GF-D8 (cell line): ENCODE measurements at regions not wholly inside any gene's neighbourhood (a gene's known extent, or its start where the extent isn't known, plus 50 kb on each side); places are given as distances from the start of the nearest gene placed in this dataset.
"Not testable (repeated sequence)": the region's sequence is repeated elsewhere in the genome, so short reads cannot be mapped to it uniquely, and the experiment has no call there.

Source experiments
- DNase-seq: peaks from one replicate; lab custom pipeline; 2025; lab: John Stamatoyannopoulos, UW

DNA sequence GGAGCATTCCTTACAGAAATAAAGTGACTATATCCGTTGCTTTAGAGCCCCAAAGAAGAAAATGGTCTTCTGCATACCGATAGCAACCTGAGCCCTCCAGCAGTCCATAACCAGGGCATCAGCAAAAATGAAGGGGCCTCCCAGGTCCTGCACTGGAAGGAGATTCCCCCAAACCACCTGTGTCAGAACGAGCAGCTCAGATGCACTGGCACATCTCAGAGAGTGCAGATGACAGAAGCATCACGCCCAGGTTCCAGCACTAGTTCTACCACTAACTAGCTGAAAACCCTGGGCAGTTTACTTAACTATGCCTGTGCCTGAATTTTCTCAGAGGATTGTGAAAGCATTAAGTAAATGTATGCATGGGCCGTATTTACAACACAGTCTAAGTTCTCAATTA is 466.7 kb upstream of the MYT1L start:
- no peak for DNase-seq

DNA sequence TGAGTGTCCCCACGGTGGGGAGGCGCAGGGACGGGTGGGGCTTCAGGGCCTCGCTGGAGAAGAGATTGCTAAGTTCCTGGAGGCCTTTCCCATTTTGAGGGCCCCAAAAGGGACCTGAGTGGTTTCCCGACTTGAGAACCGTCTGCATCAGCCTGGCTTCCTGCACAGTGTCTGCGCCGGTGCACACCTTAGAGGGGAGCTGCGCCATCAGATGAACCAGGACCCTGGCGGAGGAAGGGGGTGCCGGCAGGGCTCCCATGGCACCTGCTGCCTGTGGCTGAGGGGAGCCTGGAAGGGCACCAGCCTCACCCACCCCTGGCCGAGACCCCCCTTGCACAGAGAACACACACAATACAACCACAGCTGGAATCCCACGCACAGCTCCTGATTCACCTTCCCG is 465.1 kb upstream of the MYT1L start:
- no peak for DNase-seq

DNA sequence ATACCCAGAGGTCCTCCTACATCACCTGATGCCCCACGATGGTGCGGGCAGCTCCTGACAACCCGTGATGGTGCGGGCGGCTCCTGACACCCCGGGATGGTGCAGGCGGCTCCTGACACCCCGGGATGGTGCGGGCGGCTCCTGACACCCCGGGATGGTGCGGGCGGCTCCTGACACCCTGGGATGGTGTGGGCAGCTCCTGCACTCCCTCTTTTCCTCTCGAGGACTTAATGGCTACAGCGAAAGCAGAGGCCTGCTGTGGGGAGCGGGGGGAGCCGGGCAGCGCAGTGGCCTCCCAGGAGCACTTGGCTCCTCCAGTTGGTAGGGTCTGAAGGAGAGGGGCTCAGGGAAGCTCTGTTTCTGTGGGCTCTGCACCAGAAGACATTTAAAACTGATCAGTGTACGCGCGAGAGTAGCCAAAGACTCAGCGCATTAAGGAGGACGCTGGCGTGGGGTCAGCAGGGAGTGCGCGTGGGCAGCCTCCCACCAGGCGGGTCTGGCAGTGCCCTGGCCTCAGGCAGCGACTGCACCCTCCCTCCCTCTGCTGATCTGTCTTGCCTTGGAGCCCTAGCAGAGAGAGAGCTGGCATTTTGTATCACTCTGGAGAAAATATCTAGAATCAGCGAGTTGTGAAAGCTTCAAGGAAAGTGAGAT is 464.5 kb upstream of the MYT1L start:
- DNase-seq: no peak

DNA sequence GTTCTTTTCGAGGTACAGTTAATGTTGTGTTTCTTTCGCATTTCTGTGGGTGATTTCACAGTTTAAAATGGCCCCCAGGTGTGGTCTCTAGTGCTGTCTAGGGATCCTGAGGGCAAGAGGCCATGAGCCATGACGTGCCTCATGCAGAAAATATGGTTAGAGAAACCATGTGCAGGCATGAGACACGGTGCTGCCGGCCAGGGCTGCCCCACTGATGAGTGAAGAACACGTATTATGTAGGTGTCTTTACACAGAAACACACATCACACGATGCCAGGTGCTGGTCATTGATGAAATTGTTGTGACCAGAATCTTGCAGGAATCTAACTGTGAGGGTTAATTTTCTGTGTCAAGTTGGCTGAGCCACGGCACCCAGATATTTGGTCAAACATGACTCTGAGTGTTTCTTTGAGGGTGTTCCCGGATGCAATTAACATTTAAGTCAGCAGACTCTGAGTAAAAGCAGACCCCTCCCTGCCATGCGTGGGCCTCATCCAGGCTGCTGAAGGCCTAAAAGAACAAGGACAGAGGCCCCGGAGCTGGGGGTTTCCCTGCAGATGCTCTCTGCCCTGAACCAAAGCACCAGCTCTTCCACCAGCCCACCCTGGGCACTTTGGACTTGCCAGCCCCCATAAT is 463.0 kb upstream of the MYT1L start:
- DNase-seq: no peak

DNA sequence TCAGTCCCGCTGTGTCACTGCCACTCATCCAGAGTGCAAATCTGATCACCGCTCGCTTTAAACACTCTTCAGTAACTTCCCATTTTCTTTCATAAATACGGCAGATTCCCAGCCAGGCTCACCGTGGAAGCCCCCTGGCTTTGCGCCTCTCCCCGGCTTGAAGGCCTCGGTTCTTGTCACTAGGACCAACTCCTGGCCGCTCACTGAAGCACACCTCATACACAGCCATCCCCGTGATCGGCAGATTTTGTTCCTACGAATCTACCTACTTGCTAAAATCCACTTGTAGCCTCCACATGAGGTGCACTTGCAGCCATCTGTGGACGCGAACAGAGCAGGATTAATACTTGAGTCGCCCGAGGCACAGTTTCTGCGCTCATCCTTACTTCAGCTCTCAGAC is 462.4 kb upstream of the MYT1L start:
- DNase-seq: no peak

DNA sequence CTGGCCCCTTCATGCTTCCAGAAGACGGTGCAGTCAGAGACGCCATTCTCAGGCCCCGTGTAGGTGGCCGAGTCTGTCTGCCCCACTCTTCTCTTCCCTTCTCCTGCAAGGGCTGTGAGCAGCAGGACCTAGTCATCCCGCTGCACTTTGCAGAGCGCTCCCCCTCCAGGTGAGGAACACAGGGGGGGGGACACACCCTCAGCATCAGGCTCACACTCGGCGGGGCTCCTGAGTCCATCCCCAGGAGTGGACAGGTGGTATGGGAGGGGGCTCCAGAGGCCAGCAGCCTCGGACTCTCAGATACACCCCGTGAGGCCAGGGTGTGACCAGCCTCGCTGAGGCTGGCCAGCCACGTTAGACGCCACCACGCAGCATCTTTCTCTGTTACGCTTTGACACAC is 460.5 kb upstream of the MYT1L start:
- no peak for DNase-seq

DNA sequence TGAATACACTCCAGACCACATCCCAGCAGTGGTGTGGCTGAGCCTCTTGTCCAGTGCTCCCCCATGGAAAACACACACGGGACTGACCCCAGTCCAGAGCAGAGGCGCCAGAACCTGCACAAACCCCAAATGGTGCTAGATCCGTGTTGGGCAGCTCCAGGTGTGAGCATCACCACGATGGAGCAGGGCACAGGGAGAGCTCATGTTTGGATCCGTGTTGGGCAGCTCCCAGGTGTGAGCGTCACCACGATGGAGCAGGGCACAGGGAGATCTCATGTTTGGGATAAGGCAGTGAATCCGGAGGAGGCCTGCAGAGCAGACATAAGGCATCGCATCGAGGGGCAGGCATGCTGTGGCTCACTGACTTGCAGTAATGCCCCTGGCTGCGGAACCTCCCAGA is 460.0 kb upstream of the MYT1L start:
- no peak for DNase-seq

DNA sequence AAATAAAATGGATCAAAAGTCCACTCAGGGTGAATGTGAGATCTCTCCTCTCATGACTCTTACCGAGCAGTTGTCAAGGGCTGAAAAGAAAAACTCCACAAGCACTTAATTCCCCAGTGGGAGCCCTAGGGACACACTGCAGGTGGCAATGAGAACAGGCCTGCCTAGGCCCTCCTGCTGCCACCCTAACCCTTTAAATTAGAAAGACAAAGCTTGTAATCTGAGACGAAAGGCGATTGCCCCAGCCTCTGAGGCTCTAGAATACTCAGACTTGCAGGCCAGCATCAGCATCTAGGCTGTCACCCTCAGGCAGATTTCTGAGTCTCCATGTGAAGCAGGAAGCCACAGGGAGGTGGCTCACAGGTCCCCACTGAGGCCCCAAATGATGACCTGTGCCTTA is 457.0 kb upstream of the MYT1L start:
- DNase-seq: no peak

DNA sequence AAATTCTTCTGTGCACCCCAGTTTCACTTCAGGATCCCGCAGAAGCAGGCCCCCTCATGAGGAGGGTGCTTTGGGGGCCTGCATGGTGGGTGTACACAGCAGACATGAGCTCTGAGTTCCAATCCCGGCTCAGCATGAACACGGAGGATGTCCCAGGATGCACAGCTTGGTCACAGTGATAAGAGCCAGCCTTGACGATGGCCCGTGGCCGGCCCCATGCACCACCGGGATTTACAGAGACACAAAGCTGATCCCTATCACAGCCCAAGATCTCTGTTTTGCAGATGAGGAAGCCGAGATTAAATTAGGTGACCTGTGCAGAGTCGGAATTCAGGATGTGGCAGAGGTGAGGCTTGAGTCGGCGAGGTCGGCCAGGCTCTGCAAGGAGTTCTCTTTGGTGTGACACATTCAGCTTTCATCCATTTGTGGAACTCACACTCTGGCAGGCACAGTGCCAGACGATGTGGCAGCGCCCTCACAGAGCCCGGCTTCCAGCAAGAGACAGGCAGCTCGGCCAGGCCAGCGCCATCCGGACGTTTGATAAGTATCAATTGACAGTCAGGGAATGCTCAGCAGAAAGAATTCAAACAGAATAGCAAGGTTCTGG is 456.3 kb upstream of the MYT1L start:
- no peak for DNase-seq

DNA sequence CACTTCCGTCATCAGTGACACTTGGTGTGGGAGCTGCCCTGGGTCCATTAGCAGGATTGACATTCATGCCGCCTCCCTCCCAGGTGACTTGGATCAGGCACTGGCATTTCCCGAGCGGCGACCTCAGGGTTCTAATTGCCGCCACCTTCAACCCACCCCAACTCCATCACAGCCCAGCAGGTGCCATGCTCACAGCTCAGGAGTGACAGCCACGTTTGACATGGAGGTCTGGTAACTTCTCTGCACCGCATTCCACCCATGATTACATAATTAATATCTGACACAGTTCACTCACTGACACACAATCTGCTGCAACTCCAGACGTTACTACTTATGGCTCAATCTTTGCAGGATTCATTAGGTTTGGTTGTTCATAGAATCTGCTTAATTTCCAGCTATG is 450.9 kb upstream of the MYT1L start:
- DNase-seq: no peak

DNA sequence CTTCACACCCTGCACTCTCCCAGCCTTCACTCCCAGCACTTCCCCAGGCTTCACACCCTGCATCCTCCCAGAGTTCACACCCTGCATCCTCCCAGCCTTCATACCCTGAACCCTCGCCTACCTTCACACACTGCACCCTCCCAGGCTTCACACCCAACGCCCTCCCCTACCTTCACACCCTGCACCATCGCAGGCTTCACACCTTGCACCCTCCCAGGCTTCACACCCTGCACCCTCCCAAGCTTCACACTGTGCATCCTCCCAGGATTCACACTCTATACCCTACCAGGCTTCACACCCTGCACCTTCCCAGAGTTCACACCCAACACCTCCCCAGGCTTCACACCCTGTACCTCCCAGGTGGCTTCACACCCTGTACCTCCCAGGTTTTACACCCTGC is 448.7 kb upstream of the MYT1L start:
- DNase-seq: no peak

DNA sequence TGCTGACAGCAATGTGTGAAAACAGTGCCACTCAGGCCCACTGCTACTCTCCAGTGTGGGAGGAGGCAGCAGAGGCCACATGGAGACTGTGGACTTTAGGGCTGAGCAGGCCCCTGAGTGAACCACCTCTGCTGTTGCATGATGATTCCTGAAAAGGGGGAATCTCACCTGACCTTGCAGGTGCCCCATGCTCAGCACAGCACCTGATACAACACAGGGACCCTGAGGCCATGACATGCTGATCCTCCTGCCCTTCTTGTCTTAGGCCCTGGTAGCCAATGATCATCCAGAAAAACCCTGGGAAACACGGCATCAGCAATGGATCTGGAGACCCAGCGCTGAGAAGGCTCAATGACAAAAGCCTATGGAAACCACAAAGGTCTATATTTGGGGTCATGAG is 446.8 kb upstream of the MYT1L start:
- DNase-seq: no peak

DNA sequence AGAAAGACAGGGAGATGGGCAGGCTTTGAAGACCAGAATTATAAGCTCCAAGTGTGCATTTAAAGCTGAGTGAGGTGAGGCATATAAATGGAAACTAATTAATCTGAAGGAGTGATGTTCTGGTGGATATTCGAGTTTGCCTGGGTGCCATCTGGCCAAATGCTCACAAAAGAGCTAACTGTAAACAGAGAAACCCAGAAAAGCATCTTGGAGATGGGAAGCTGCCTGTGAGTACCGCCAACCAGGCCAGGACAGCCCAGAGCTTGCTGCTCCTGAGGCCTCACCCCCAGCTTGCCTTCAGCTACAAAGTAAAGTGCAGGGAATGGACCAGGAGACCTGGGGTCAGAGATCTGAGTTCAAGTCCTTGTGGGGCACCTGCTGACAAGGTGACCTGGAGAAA is 446.1 kb upstream of the MYT1L start:
- no peak for DNase-seq

DNA sequence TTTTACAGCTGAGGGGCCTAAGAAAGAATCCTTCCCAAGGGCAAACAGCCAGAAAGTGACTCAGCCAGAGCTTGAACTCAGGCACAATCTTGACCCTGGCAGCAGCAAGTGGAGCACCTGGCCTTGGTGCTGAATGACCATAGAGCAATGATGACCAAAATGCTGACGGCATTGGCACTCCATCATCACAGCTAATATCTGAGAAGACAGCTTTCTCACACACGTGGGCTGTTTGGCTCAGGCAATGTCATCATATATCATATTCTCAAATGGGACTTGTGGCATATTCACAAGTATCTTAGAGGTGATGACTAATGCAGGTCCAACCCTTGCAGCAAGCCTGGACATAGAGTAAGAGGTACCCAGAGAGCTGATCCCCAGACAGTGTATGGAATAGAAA is 443.9 kb upstream of the MYT1L start:
- no peak for DNase-seq

DNA sequence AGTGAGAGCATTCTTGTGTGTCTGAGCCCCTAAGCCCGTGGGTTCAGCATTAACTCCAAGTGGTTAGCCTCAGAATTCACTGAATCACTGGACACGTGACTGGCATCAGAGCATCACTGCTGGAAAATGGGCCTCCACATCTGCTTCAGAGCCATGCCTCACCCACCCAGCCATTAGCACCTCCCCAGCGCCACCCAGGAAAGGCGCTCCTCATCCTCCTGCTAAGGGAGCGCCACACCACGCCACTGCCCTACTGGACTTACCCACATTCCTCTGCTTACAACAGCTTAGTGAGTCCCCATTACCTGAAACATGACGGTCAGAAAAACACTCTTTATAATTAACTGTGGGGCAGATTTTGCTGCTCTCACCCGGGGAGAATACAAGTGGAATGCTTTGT is 442.6 kb upstream of the MYT1L start:
- DNase-seq: no peak

DNA sequence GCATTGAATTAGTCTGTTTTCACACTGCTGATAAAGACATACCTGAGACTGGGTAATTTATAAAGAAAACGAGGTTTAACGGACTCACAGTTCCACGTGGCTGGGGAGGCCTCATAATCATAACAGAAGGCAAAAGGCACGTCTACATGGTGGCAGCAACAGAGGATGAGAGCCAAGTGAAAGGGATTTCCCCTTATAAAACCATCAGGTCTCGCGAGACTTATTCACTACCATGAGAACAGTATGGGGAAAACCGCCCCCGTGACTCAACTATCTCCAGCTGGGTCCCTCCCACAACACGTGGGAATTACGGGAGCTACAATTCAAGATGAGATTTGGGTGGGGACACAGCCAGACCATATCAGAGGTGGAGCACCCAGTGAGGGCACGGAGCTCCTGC is 442.0 kb upstream of the MYT1L start:
- not testable (repeated sequence) for DNase-seq

DNA sequence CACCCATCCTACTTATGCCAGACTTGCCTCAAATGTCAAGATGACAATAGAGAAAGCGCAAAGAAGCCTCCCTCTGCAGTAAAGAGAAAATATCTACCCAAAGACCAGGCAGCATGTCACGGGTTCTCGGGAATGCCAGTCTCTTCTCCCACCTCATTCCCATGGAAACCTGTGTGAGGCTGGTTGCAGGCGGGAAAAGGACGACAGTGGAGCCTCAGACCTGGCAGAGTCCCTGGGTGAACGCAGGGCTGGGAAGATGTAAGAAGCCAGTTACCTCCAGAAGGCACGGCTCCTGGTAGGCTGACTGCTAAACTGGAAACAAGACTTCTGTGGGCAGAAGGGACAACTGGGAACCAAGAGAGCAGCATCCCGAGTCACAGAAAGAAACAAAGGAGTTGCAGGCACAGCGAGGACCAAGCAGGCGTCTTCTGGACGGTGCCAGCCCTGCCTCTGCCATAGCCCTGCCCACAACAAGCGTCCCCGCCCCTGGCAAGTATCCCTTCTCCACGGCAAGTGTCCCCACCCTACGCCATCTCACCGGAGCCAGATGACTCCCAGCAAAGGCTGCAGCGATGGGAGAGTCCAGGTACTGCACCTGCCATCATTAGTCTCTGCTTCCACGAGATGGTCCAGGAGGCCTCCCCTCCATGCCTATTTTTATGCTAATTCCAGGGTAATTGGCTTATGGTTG is 440.8 kb upstream of the MYT1L start:
- no peak for DNase-seq

DNA sequence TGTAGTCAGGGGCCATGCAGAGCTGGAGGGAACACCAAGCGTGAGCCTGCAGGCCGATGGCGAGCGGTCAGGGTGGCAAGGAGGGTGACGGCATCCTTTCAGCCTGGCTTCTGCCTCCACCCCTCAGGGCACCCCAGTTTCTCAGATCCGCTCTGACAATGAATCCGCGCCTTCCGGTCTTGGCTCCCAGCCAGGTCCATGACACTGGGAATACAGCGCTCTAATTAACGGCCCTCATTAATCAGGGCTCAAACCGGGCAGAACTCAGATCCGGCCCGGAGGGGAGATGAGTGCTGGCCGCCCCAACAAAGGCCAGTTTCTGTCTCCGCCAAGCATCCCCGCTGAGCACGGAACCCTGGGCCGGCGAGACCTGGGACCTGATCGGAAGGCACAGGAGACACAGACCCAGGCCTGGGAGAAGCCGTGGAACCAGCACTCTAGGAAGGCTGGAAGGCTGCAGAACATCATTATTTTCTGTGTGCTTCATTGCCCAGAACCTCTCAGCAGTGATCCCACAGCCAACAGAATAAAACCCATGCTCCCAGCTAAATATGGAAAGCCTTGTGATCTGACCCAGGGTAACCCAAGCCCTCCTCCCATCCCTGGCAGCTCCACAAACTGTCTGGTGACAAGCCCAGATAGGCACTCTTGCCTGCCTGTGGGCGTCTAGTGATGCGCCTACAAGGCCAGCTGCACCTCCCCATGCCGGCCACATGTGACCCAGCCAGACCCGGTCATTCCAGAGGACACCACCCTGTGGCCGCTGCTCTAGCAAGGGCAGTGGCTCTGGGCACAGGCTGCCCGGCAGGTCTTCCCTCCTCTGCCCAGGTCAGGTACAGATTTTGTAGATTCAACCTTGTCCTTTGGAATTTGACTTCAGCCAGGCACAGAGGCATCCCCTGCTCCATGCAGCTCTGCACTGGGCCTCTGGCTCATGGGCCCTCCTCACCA is 438.7 kb upstream of the MYT1L start:
- DNase-seq: no peak

DNA sequence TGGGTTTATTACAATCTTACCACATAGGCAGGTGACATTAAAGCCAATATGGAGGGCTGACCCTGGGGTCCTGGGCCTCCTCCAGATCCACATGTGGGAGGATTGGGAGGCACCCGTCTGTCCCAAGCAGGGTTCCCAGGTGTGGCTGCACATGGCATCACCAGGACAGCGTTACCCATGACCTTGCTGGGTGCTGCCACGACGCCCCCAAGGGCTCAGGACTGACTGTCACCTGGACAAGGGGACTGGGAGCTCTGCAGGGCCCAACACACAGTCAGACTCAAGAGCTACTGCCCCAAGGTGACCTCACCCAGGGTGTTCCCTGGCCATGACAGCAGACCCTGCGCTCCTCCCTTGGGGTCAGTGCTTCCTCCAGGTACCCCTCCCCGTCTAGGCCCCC is 437.4 kb upstream of the MYT1L start:
- no peak for DNase-seq

DNA sequence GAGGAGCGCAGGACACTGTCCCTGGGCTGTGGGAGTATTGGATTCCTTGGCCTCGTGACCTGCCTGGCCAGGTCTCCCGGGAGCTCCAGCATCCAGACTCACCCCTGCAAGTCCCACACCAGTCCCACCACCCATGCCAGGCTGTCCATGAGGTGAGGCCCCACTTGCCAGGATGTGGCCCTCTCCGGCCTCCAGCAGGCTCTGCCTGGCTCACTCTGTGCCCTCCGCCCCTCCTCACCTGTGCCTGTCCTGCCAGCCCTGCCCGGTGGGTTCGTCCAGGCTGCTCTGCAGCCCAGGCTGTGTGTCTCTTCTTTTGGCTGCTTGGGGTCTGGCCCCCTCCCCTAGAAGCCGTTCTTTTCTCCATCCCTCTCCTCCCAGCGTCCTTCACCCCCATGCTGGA is 436.8 kb upstream of the MYT1L start:
- no peak for DNase-seq

DNA sequence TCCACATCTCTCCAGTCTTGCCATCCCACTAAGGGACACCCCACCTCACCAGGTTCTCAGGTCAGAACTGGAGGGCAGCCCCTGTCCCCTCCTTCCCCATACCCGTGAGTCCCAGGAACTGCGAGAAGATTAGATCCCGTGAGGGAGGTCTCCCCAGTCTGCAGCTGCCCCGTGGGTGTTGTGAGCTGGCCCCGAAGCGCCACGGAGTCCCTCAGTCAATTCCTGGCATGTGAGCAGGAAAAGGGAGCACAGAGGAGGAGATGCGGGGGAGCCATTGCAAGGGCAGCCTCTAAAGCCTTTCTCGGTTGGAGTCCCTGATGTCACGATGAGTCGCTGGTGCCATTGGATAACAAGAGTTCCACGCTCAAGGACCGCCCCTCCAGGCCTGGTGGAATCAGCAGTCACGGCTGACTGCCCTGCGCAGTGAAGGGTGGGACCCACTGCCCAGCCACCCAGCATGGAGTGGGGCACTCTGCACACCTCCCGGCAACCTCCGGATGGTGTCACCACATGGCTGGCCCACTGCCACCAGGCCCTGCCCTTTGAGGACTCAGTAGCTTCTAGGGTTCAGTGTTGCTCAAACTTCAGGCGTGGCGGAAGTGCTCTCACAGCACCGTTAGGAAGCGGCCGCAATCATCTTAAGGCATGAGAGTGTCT is 434.9 kb upstream of the MYT1L start:
- DNase-seq: no peak
